ENCODE measurements at regions not wholly inside any gene's neighbourhood (a gene's known extent, or its start where the extent isn't known, plus 50 kb on each side); places are given as distances from the start of the nearest gene placed in this dataset.
"Not testable (repeated sequence)": the region's sequence is repeated elsewhere in the genome, so short reads cannot be mapped to it uniquely, and the experiment has no call there.

- no peak for DNase-seq (ENCODE audit: low spot score)
Measured at GRCh38 chr7:16369855-16370254, 51.5 kb downstream of the CRPPA start.

GRCh38 chr7:16369309-16369708 lies 52.0 kb downstream of the CRPPA start:
- not testable (repeated sequence) for DNase-seq (ENCODE audit: low spot score)

GRCh38 chr7:16368885-16369284 lies 52.5 kb downstream of the CRPPA start:
- no peak for DNase-seq (ENCODE audit: low spot score)

GRCh38 chr7:16367115-16367514 lies 54.2 kb downstream of the CRPPA start:
- DNase-seq (ENCODE audit: low spot score): no peak

GRCh38 chr7:16365952-16366351 lies 55.4 kb downstream of the CRPPA start:
- DNase-seq (ENCODE audit: low spot score): no peak

- no peak for DNase-seq (ENCODE audit: low spot score)
Measured at GRCh38 chr7:16365177-16365576, 56.2 kb downstream of the CRPPA start.

- no peak for DNase-seq (ENCODE audit: low spot score)
Measured at GRCh38 chr7:16359216-16359615, 62.1 kb downstream of the CRPPA start.

GRCh38 chr7:16357921-16358320 lies 63.4 kb downstream of the CRPPA start:
- no peak for DNase-seq (ENCODE audit: low spot score)

GRCh38 chr7:16357474-16357873 lies 63.9 kb downstream of the CRPPA start:
- DNase-seq (ENCODE audit: low spot score): no peak

- DNase-seq (ENCODE audit: low spot score): no peak
Measured at GRCh38 chr7:16356301-16356958, 64.9 kb downstream of the CRPPA start.

GRCh38 chr7:16354573-16354972 lies 66.8 kb downstream of the CRPPA start:
- DNase-seq (ENCODE audit: low spot score): no peak

- DNase-seq (ENCODE audit: low spot score): no peak
Measured at GRCh38 chr7:16353226-16353625, 68.1 kb downstream of the CRPPA start.

- no peak for DNase-seq (ENCODE audit: low spot score)
Measured at GRCh38 chr7:16350634-16351033, 70.7 kb downstream of the CRPPA start.

GRCh38 chr7:16348251-16348650 lies 73.1 kb downstream of the CRPPA start:
- no peak for DNase-seq (ENCODE audit: low spot score)

GRCh38 chr7:16347827-16348192 lies 73.5 kb downstream of the CRPPA start:
- DNase-seq (ENCODE audit: low spot score): no peak

GRCh38 chr7:16347066-16347826 lies 74.1 kb downstream of the CRPPA start:
- DNase-seq (ENCODE audit: low spot score): no peak

GRCh38 chr7:16345979-16346958 lies 75.1 kb downstream of the CRPPA start:
- DNase-seq (ENCODE audit: low spot score): no peak

- no peak for DNase-seq (ENCODE audit: low spot score)
Measured at GRCh38 chr7:16344927-16345326, 76.4 kb downstream of the CRPPA start.

- DNase-seq (ENCODE audit: low spot score): no peak
Measured at GRCh38 chr7:16343612-16344011, 77.7 kb downstream of the CRPPA start.

GRCh38 chr7:16338065-16338464 lies 83.3 kb downstream of the CRPPA start:
- no peak for DNase-seq (ENCODE audit: low spot score)

- DNase-seq (ENCODE audit: low spot score): no peak
Measured at GRCh38 chr7:16326106-16326505, 95.2 kb downstream of the CRPPA start.

- no peak for DNase-seq (ENCODE audit: low spot score)
Measured at GRCh38 chr7:16323313-16323712, 98.0 kb downstream of the CRPPA start.

All from CD4-positive, alpha-beta T cell treated with Interleukin-2 at 100 ng/mL for 4 hours (primary cell).